GM19240 (cell line): ENCODE measurements at regions not wholly inside any gene's neighbourhood (a gene's known extent, or its start where the extent isn't known, plus 50 kb on each side); places are given as distances from the start of the nearest gene placed in this dataset.
"Not testable (repeated sequence)": the region's sequence is repeated elsewhere in the genome, so short reads cannot be mapped to it uniquely, and the experiment has no call there.

Source experiments
- DNase-seq: peaks from one replicate; pipeline ENCODE4 v3.0.0; 2011; ENCODE audit warnings: low spot score; ENCODE audit not compliant: insufficient read length

GRCh38 chr9:587527-587926 is 254.0 kb upstream of the DMRT1 start:
- DNase-seq, result no peak

GRCh38 chr9:588981-589380 is 252.5 kb upstream of the DMRT1 start:
- DNase-seq, result no peak

GRCh38 chr9:589723-590122 is 251.8 kb upstream of the DMRT1 start:
- no peak for DNase-seq

- DNase-seq, result no peak
Measured at GRCh38 chr9:591292-591691, 250.2 kb upstream of the DMRT1 start.

- DNase-seq, result no peak
Measured at GRCh38 chr9:592225-592624, 249.3 kb upstream of the DMRT1 start.

GRCh38 chr9:592733-593132 is 248.8 kb upstream of the DMRT1 start:
- DNase-seq, result no peak

- DNase-seq, result no peak
Measured at GRCh38 chr9:593809-594208, 247.7 kb upstream of the DMRT1 start.

GRCh38 chr9:596703-597102 is 244.8 kb upstream of the DMRT1 start:
- DNase-seq, result no peak

- DNase-seq, result no peak
Measured at GRCh38 chr9:600006-600405, 241.5 kb upstream of the DMRT1 start.

GRCh38 chr9:602716-603115 is 238.8 kb upstream of the DMRT1 start:
- DNase-seq, result no peak

GRCh38 chr9:603126-603525 is 238.4 kb upstream of the DMRT1 start:
- no peak for DNase-seq

- DNase-seq, result no peak
Measured at GRCh38 chr9:607417-607816, 234.1 kb upstream of the DMRT1 start.

GRCh38 chr9:613771-614347 is 227.6 kb upstream of the DMRT1 start:
- peak; percentile 19 for DNase-seq

GRCh38 chr9:614431-614830 is 227.1 kb upstream of the DMRT1 start:
- DNase-seq, result no peak

GRCh38 chr9:615756-616155 is 225.7 kb upstream of the DMRT1 start:
- DNase-seq, result no peak

GRCh38 chr9:616694-617093 is 224.8 kb upstream of the DMRT1 start:
- no peak for DNase-seq

GRCh38 chr9:617445-618085 is 223.9 kb upstream of the DMRT1 start:
- no peak for DNase-seq

GRCh38 chr9:618478-618877 is 223.0 kb upstream of the DMRT1 start:
- no peak for DNase-seq

GRCh38 chr9:621201-621855 is 220.2 kb upstream of the DMRT1 start:
- DNase-seq, result no peak

GRCh38 chr9:624935-625500 is 216.5 kb upstream of the DMRT1 start:
- DNase-seq, result no peak

GRCh38 chr9:625613-626012 is 215.9 kb upstream of the DMRT1 start:
- no peak for DNase-seq

- not testable (repeated sequence) for DNase-seq
Measured at GRCh38 chr9:626114-626513, 215.4 kb upstream of the DMRT1 start.

GRCh38 chr9:626596-626995 is 214.9 kb upstream of the DMRT1 start:
- peak; percentile 8 for DNase-seq
